Thyroid gland (tissue), 4 donors: ENCODE measurements at regions not wholly inside any gene's neighbourhood (a gene's known extent, or its start where the extent isn't known, plus 50 kb on each side); places are given as distances from the start of the nearest gene placed in this dataset.

Experiments used
- DNase-seq, 2 donors: peaks; one replicate each; pipeline ENCODE4 v3.0.0-alpha.2; 2019
- H3K27ac ChIP-seq, 3 donors: fragments of 200-600 bp; sonication (generic); 1 replicate in 2 of 3; 2 replicates in 1 of 3; pipeline ENCODE4 v1.5.1; 2016 to 2019; ENCODE audit warnings: mild to moderate bottlenecking in 1 of 3, moderate library complexity in 1 of 3
- H3K27me3 ChIP-seq: fragments of 200-600 bp; sonication (generic); one replicate; pipeline ENCODE4 v1.5.1; 2019
- H3K36me3 ChIP-seq, 2 donors: fragments of 200-600 bp; sonication (generic); one replicate each; pipeline ENCODE4 v1.5.1; 2016 to 2019
- H3K4me1 ChIP-seq, 2 donors: fragments of 200-600 bp; sonication (generic); one replicate each; pipeline ENCODE4 v1.5.1; 2017 to 2019
- H3K4me3 ChIP-seq, 3 donors: fragments of 200-600 bp; sonication (generic); replicated peaks in 1 of 3; 1 replicate in 2 of 3; 2 replicates in 1 of 3; pipeline ENCODE4 v1.5.1; 2016; ENCODE audit warnings: mild to moderate bottlenecking in 1 of 3
- H3K9me3 ChIP-seq: fragments of 200-600 bp; sonication (generic); one replicate; pipeline ENCODE4 v1.5.1; 2017
- POLR2A ChIP-seq, 2 donors: fragments of 450-650 bp; IDR thresholded peaks; one replicate each; pipeline ENCODE4 v1.6.1; 2017; ENCODE audit warnings: antibody characterized with exemption in 2 of 2, mild to moderate bottlenecking in 2 of 2, moderate library complexity in 1 of 2
- WGBS, 2 donors: methylation state at CpG; one replicate each; pipeline ENCODE4 v1.1.5; 2017; 5-methylcytosine and 5-hydroxymethylcytosine counted together
- intact Hi-C: fragments of 100-400 bp; cut with DNase I; formaldehyde crosslinking; loops from one replicate; pipeline ENCODE4 v1.15.1; 2023
- TF ChIP-seq, protein P1 (sequence below), 6 experiments: fragments of 200-600 bp in 3 of 6; fragments of 450-650 bp in 3 of 6; sonication (generic) in 3 of 6; IDR thresholded peaks; one replicate each; pipeline ENCODE4 v1.5.1; 2016 to 2019; ENCODE audit warnings: antibody characterized with exemption in 6 of 6, mild to moderate bottlenecking in 2 of 6, inconsistent platforms in 1 of 6, moderate library complexity in 1 of 6

DNA sequence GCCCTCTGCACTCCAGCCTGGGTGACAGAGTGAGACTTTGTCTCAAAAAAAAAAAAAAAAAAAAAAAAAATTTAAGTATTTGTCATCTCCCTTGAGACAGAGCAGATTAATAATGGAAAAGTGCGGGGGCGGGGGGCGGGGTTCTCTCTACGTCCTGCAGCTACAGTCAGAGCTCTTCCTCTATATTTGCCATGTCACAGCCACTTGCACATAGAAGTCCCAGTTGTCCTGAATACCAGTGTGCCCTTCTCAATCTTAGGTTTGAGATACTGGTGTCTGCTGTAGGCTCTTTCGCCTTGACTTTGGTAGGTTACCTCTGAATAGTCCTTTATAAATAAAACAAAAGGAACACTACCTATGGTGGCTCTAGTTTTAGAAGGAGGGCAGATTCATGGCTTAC is 237.8 kb upstream of the PGRMC2 start:
- no peaks in the 10 kb centered on the region for H3K27me3 ChIP-seq
- peaks cover 47 to 58% of the 10 kb centered on the region in 2 donors for H3K4me1 ChIP-seq
- no peaks in the 10 kb centered on the region for H3K9me3 ChIP-seq
- intact Hi-C loops = loop anchor here (10.0 kb wide), 1 partner anchor 51 kb away; no protein-coding TSS in a partner anchor
- H3K4me3 ChIP-seq = no peak overlapping the region
- DNase-seq = no peak
- TF ChIP-seq, protein P1, sequence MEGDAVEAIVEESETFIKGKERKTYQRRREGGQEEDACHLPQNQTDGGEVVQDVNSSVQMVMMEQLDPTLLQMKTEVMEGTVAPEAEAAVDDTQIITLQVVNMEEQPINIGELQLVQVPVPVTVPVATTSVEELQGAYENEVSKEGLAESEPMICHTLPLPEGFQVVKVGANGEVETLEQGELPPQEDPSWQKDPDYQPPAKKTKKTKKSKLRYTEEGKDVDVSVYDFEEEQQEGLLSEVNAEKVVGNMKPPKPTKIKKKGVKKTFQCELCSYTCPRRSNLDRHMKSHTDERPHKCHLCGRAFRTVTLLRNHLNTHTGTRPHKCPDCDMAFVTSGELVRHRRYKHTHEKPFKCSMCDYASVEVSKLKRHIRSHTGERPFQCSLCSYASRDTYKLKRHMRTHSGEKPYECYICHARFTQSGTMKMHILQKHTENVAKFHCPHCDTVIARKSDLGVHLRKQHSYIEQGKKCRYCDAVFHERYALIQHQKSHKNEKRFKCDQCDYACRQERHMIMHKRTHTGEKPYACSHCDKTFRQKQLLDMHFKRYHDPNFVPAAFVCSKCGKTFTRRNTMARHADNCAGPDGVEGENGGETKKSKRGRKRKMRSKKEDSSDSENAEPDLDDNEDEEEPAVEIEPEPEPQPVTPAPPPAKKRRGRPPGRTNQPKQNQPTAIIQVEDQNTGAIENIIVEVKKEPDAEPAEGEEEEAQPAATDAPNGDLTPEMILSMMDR (IDR thresholded peaks at IDR 0.05) = no peak
- TF ChIP-seq POLR2A (IDR thresholded peaks at IDR 0.05) = no peak
- no peaks in the 10 kb centered on the region for H3K36me3 ChIP-seq
- WGBS, 2 donors = 60 to 72% methylated on average over 5 of the region's 5 CpGs
- H3K27ac ChIP-seq = peak overlapping the region; percentile 26 to 95 (median 94)

DNA sequence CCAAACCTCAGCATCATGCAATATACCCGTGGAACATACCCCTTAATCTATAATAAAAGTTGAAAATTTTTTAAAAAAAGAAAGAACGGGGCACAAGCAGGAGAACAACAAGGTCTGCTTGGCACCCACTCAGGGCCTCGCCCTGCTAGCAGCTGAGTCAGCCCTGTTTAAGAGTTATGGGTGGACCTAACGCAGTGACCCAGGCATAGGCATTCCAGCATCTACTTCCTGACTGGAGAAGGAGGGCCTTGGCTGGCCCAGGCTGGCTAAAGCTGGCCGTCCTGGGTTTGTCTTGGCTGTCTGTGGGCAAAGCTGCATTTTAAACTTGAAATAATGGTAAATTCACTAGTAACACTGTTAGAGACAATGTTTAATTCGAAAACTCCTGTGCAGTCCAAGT is 236.7 kb upstream of the PGRMC2 start:
- H3K27me3 ChIP-seq = no peaks in the 10 kb centered on the region
- intact Hi-C loops = loop anchor here (10.0 kb wide), 1 partner anchor 50 kb away; no protein-coding TSS in a partner anchor
- no peaks in the 10 kb centered on the region for H3K9me3 ChIP-seq
- 49 to 70% methylated on average over 6 of the region's 6 CpGs for WGBS, 2 donors
- peak overlapping the region; percentile 44 to 95 (median 94) for H3K27ac ChIP-seq
- no peaks in the 10 kb centered on the region for H3K36me3 ChIP-seq
- peak; percentile 67 to 77 for DNase-seq
- peaks cover 43 to 56% of the 10 kb centered on the region in 2 donors for H3K4me1 ChIP-seq
- TF ChIP-seq POLR2A (IDR thresholded peaks at IDR 0.05) = peak in 1 of 2 donors; percentile 41
- TF ChIP-seq, protein P1 (IDR thresholded peaks at IDR 0.05) = no peak
- no peak overlapping the region for H3K4me3 ChIP-seq

DNA sequence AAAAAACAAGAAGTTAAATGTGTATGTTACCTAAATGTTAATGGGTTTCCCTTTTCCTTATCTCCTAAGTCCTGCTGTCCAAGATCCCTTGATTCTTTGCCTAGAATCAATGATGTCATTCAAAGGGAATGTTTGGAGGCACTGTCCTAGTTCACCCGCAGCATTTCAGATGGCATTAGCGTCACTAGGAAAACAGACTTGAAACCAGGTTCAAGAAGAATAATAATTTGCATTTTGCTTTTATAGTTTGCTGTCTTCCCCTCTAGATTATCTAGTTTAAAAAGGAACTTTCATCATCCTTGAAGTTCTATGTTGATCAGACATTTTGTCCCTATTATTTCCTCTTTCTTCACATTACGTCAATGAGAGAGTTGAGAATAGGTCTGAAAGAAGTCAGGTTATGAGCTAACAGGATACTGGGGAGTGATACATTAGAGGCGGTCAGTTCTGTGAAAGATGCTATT is 234.1 kb upstream of the PGRMC2 start:
- no peak for DNase-seq
- H3K4me1 ChIP-seq = peaks cover 28 to 47% of the 10 kb centered on the region in 2 donors
- H3K36me3 ChIP-seq = no peaks in the 10 kb centered on the region
- no peaks in the 10 kb centered on the region for H3K27me3 ChIP-seq
- intact Hi-C loops = loop anchor here (10.0 kb wide), 1 partner anchor 47 kb away; no protein-coding TSS in a partner anchor
- no peak overlapping the region for H3K27ac ChIP-seq
- H3K4me3 ChIP-seq = no peak overlapping the region
- no peaks in the 10 kb centered on the region for H3K9me3 ChIP-seq
- 74 to 81% methylated on average over 4 of the region's 4 CpGs for WGBS, 2 donors
- TF ChIP-seq, protein P1 (IDR thresholded peaks at IDR 0.05) = no peak
- TF ChIP-seq POLR2A (IDR thresholded peaks at IDR 0.05) = no peak

DNA sequence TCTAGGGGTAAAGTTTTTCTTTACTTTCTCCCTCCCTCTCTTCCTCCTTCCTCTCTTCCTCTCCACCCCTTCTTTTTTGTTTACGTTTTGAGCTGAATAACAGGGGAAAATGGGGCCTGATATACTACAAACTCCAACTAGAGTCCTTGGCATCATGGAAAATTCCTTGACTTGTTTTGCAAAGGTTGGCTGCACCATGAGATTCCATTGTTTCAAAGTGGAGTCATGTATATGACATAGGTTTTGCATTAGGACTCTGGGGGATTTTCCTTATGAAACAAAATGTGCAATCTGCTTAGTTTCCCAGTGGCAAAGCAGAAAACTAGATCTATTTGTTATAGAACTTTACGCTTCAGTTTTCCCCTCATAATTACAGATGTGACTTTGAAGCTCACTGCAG is 233.5 kb upstream of the PGRMC2 start:
- 89% methylated on average over 2 of the region's 2 CpGs for WGBS, 2 donors
- Histone ChIP-seq H3K4me1 (peaks cover 27 to 42% of the 10 kb centered on the region in 2 donors), H3K9me3 (no peaks in the 10 kb centered on the region), H3K36me3 (no peaks in the 10 kb centered on the region), H3K27ac (no peak overlapping the region), H3K4me3 (no peak overlapping the region), H3K27me3 (no peaks in the 10 kb centered on the region)
- intact Hi-C loops = loop anchor here (10.0 kb wide), 1 partner anchor 46 kb away; no protein-coding TSS in a partner anchor
- no peak for DNase-seq
- TF ChIP-seq, protein P1 (IDR thresholded peaks at IDR 0.05) = no peak
- no peak for TF ChIP-seq POLR2A (IDR thresholded peaks at IDR 0.05)

DNA sequence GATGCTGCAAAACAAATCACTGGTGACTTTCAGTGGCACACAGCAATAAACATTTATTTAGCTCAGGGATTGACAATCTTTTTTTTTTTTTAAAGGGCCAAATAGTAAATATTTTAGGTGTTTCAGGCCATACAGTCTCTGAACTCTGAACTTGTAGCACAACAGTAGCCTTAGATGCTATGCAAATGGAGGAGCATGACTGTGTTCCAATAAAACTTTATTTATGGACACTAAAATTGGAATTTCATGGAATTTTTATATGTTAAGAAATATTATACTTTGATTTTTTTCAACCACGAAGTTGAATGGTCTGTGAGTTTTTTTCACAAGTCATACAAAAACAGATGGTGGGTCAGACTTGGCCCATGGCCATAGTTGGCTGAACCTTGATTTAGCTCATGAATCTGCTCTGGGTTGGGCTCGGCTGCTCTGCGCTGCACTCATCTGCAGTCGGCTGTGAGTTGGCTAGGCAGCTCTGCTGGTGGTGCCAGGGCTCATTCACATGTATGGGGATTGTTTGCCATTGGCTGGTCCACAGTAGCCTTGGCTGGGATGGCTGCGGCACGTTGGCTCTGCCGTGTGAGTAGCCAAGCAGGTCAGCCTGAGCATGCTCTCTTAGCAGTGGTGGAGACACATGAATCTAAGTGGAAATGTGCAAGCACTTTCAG is 231.7 kb upstream of the PGRMC2 start:
- Histone ChIP-seq H3K27ac (no peak overlapping the region), H3K4me1 (peaks cover 12 to 25% of the 10 kb centered on the region in 2 donors), H3K27me3 (no peaks in the 10 kb centered on the region), H3K36me3 (no peaks in the 10 kb centered on the region), H3K4me3 (no peak overlapping the region), H3K9me3 (no peaks in the 10 kb centered on the region)
- TF ChIP-seq, protein P1 (IDR thresholded peaks at IDR 0.05) = no peak
- DNase-seq = peak in 1 of 2 donors; percentile 47
- intact Hi-C loops = no loop called here
- WGBS, 2 donors = 69 to 72% methylated on average over 7 of the region's 7 CpGs
